Upper lobe of left lung (tissue), 4 donors: ENCODE measurements at regions not wholly inside any gene's neighbourhood (a gene's known extent, or its start where the extent isn't known, plus 50 kb on each side); places are given as distances from the start of the nearest gene placed in this dataset.

Source experiments
- CTCF ChIP-seq, 6 experiments: fragments of 450-650 bp in 4 of 6; fragments of 200-600 bp in 2 of 6; sonication (generic) in 2 of 6; IDR thresholded peaks; one replicate each; pipeline ENCODE4 v1.5.1; 2016 to 2019; ENCODE audit warnings: antibody characterized with exemption in 6 of 6
- EP300 ChIP-seq, 4 donors: sonication (generic); formaldehyde crosslinking; IDR thresholded peaks; one replicate each; pipeline ENCODE4 v1.5.1; 2017; ENCODE audit warnings: antibody characterized with exemption in 4 of 4, control low read depth in 2 of 4
- POLR2A ChIP-seq, 4 donors: fragments of 450-650 bp; IDR thresholded peaks; one replicate each; pipeline ENCODE4 v1.5.1; 2016 to 2017; ENCODE audit warnings: antibody characterized with exemption in 4 of 4, mild to moderate bottlenecking in 2 of 4

GRCh38 chr19:27736225-27736624 is 1476.7 kb downstream of the UQCRFS1 start:
- TF ChIP-seq CTCF (IDR thresholded peaks at IDR 0.05) (no peak), EP300 (IDR thresholded peaks at IDR 0.05) (no peak), POLR2A (IDR thresholded peaks at IDR 0.05) (no peak)
